Epithelial cell of proximal tubule (primary cell): ENCODE measurements at regions not wholly inside any gene's neighbourhood (a gene's known extent, or its start where the extent isn't known, plus 50 kb on each side); places are given as distances from the start of the nearest gene placed in this dataset.

Source experiments
- DNase-seq: peaks from one replicate; pipeline ENCODE4 v3.0.0-alpha.2; 2011; ENCODE audit warnings: low read depth
- H3K4me3 ChIP-seq: 2 replicates; pipeline ENCODE4 v1.5.1; 2011; ENCODE audit warnings: low read depth, mild to moderate bottlenecking, low read length
- CTCF ChIP-seq: conservative IDR thresholded peaks from 2 replicates; pipeline ENCODE4 v1.5.1; 2012; ENCODE audit warnings: low read depth, mild to moderate bottlenecking, low read length

- TF ChIP-seq CTCF, result no peak
- no peak overlapping the region for H3K4me3 ChIP-seq
- DNase-seq, result peak; percentile 89
Observed at GRCh38 chr2:234422273-234422732, 74.6 kb downstream of the ARL4C start.

- TF ChIP-seq CTCF, result no peak
- DNase-seq, result no peak
- H3K4me3 ChIP-seq, result no peak overlapping the region
Observed at GRCh38 chr2:234420408-234420807, 76.5 kb downstream of the ARL4C start.

GRCh38 chr2:234419726-234420125, 77.2 kb downstream of the ARL4C start:
- no peak for TF ChIP-seq CTCF
- no peak overlapping the region for H3K4me3 ChIP-seq
- DNase-seq, result no peak

- no peak for DNase-seq
- no peak for TF ChIP-seq CTCF
- H3K4me3 ChIP-seq, result no peak overlapping the region
Observed at GRCh38 chr2:234415706-234416105, 81.2 kb downstream of the ARL4C start.

- H3K4me3 ChIP-seq, result no peak overlapping the region
- TF ChIP-seq CTCF, result no peak
- DNase-seq, result no peak
Observed at GRCh38 chr2:234414596-234414995, 82.3 kb downstream of the ARL4C start.

- no peak for DNase-seq
- H3K4me3 ChIP-seq, result no peak overlapping the region
- TF ChIP-seq CTCF, result no peak
Observed at GRCh38 chr2:234412726-234413125, 84.2 kb downstream of the ARL4C start.

GRCh38 chr2:234411793-234412192, 85.1 kb downstream of the ARL4C start:
- H3K4me3 ChIP-seq, result no peak overlapping the region
- no peak for TF ChIP-seq CTCF
- no peak for DNase-seq
